T47D (cell line): ENCODE measurements at regions not wholly inside any gene's neighbourhood (a gene's known extent, or its start where the extent isn't known, plus 50 kb on each side); places are given as distances from the start of the nearest gene placed in this dataset.

Source experiments
- DNase-seq, 2 experiments: peaks; one replicate each; pipeline versions ENCODE4 v3.0.0 to v3.0.0-alpha.2; 2011 to 2012; ENCODE audit warnings: low read depth in 1 of 2, low spot score in 1 of 2
- JUND ChIP-seq: IDR thresholded peaks from 2 replicates; pipeline ENCODE4 v1.6.1; 2012; ENCODE audit warnings: low read depth
- in situ Hi-C: cut with HindIII; loops from 2 replicates; pipeline ENCODE4 v1.10.0; 2016; ENCODE audit warnings: low sequenced_read_pairs, low pct_unique_long_range_greater_than_20kb

- in situ Hi-C loops = no loop called here
Measured at GRCh38 chr2:240225660-240226475, 85.4 kb upstream of the OTOS start.

GRCh38 chr2:240226672-240227537, 86.4 kb upstream of the OTOS start:
- in situ Hi-C loops = no loop called here
- DNase-seq = no peak

More at GRCh38 chr2:240225660-240226475, 85.4 kb upstream of the OTOS start:
- no peak for DNase-seq
- no peak for TF ChIP-seq JUND

GRCh38 chr2:240227538-240228428, 87.3 kb upstream of the OTOS start:
- TF ChIP-seq JUND = no peak
- no peak for DNase-seq
- in situ Hi-C loops = no loop called here

More at GRCh38 chr2:240226672-240227537, 86.4 kb upstream of the OTOS start:
- TF ChIP-seq JUND = no peak

GRCh38 chr2:240229005-240229404, 88.5 kb upstream of the OTOS start:
- in situ Hi-C loops = no loop called here
- no peak for DNase-seq
- no peak for TF ChIP-seq JUND

- DNase-seq = no peak
- in situ Hi-C loops = no loop called here
- TF ChIP-seq JUND = no peak
Measured at GRCh38 chr2:240229603-240230235, 89.3 kb upstream of the OTOS start.

- in situ Hi-C loops = no loop called here
- DNase-seq = no peak
- no peak for TF ChIP-seq JUND
Measured at GRCh38 chr2:240230291-240230931, 90.0 kb upstream of the OTOS start.

GRCh38 chr2:240231838-240232244, 91.4 kb upstream of the OTOS start:
- DNase-seq = no peak
- in situ Hi-C loops = no loop called here
- TF ChIP-seq JUND = no peak

GRCh38 chr2:240232264-240232915, 91.9 kb upstream of the OTOS start:
- TF ChIP-seq JUND = no peak
- DNase-seq = peak in 1 of 2 experiments; percentile 16
- in situ Hi-C loops = no loop called here

GRCh38 chr2:240232961-240233884, 92.8 kb upstream of the OTOS start:
- in situ Hi-C loops = no loop called here
- peak; percentile 83 to 96 for DNase-seq
- no peak for TF ChIP-seq JUND

- in situ Hi-C loops = no loop called here
- TF ChIP-seq JUND = no peak
- no peak for DNase-seq
Measured at GRCh38 chr2:240233885-240234502, 93.5 kb upstream of the OTOS start.
